HL-60 (cell line): ENCODE measurements at regions not wholly inside any gene's neighbourhood (a gene's known extent, or its start where the extent isn't known, plus 50 kb on each side); places are given as distances from the start of the nearest gene placed in this dataset.
"Not testable (repeated sequence)": the region's sequence is repeated elsewhere in the genome, so short reads cannot be mapped to it uniquely, and the experiment has no call there.

Source experiments
- CTCF ChIP-seq: IDR thresholded peaks from one replicate; pipeline ENCODE4 v1.5.1; 2011; ENCODE audit warnings: low read length, control low read depth, inconsistent platforms; ENCODE audit not compliant: insufficient read depth
- GABPA ChIP-seq: IDR thresholded peaks from 2 replicates; pipeline ENCODE4 v1.6.1; 2012; ENCODE audit warnings: low read depth
- POLR2AphosphoS5 ChIP-seq: IDR thresholded peaks from 2 replicates; pipeline ENCODE4 v1.6.1; 2012; ENCODE audit warnings: low read depth
- REST ChIP-seq: IDR thresholded peaks from 2 replicates; pipeline ENCODE4 v1.6.1; 2012; ENCODE audit warnings: low read depth; ENCODE audit not compliant: insufficient replicate concordance

DNA sequence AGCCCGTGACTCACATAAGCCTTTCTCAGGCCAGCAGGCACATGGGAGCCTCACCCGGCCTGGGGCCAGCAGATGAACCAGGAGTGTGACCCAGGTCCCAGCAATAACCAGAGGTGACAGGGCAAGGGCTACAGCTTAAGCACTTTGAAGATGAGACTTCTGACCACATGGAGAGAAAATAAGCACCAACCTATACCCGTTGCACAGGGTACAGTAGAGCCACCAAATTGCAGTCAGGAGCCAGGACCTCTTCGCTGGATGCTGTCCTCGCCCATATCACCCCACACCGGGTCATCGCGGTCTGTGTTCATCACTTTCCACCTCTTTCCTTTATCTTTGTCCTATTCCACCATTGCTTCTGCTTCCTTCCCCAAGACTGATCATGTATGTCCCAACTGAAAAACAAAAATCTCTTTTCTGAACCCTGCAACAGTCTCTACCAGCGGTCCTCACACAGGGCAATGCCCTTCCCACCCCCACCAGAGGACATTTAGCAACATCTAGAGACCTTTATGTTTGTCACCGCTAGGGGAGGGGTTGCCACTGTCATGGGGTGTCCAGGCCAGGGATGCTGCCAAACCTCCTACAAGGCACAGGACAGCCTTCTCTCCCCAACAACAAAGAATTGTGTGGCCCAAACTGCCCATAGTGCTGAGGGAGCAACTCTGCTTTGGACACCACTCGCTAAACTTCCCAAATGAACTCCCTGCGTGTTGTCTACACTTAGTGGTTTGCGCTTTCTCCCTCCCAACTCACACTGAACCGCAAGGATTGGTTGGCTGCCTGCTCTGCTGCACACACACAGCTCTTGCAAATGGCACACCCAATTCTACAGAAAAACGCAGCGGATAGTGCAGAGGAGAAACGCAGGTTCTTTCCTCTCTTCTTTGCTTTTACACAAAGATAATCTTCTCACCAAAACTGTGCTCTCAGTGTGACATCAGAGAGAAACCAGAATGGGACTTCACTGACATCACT lies 219.4 kb upstream of the FRG1 start:
- TF ChIP-seq CTCF, POLR2AphosphoS5, GABPA, REST: not testable (repeated sequence)
